WI38 (cell line): ENCODE measurements at regions not wholly inside any gene's neighbourhood (a gene's known extent, or its start where the extent isn't known, plus 50 kb on each side); places are given as distances from the start of the nearest gene placed in this dataset.

Experiments
- H3K4me3 ChIP-seq: 2 replicates; pipeline ENCODE4 v1.5.1; 2011; ENCODE audit warnings: low read depth, mild to moderate bottlenecking, control low read depth, low read length
- CTCF ChIP-seq: IDR thresholded peaks from 2 replicates; pipeline ENCODE4 v1.5.1; 2012; ENCODE audit warnings: low read depth, mild to moderate bottlenecking, control low read depth, low read length

- no peak for TF ChIP-seq CTCF
- H3K4me3 ChIP-seq: no peak overlapping the region
These were observed 235.3 kb downstream of the CSNK2A3 start for GRCh38 chr11:11117730-11118129.

- H3K4me3 ChIP-seq: no peak overlapping the region
- TF ChIP-seq CTCF: no peak
These were observed 237.6 kb downstream of the CSNK2A3 start for GRCh38 chr11:11115475-11115874.

GRCh38 chr11:11113626-11114025 is 239.4 kb downstream of the CSNK2A3 start:
- H3K4me3 ChIP-seq: no peak overlapping the region

GRCh38 chr11:11108026-11108425 is 245.0 kb downstream of the CSNK2A3 start:
- TF ChIP-seq CTCF: no peak
- no peak overlapping the region for H3K4me3 ChIP-seq

More at GRCh38 chr11:11113626-11114025, 239.4 kb downstream of the CSNK2A3 start:
- TF ChIP-seq CTCF: no peak

- TF ChIP-seq CTCF: no peak
- no peak overlapping the region for H3K4me3 ChIP-seq
These were observed 245.8 kb downstream of the CSNK2A3 start for GRCh38 chr11:11107076-11107723.

GRCh38 chr11:11105361-11105760 is 247.5 kb upstream of the ZBED5 start:
- no peak for TF ChIP-seq CTCF
- no peak overlapping the region for H3K4me3 ChIP-seq

GRCh38 chr11:11095831-11096723 is 238.2 kb upstream of the ZBED5 start:
- TF ChIP-seq CTCF: no peak
- no peak overlapping the region for H3K4me3 ChIP-seq
